ENCODE measurements at regions not wholly inside any gene's neighbourhood (a gene's known extent, or its start where the extent isn't known, plus 50 kb on each side); places are given as distances from the start of the nearest gene placed in this dataset.

DNA sequence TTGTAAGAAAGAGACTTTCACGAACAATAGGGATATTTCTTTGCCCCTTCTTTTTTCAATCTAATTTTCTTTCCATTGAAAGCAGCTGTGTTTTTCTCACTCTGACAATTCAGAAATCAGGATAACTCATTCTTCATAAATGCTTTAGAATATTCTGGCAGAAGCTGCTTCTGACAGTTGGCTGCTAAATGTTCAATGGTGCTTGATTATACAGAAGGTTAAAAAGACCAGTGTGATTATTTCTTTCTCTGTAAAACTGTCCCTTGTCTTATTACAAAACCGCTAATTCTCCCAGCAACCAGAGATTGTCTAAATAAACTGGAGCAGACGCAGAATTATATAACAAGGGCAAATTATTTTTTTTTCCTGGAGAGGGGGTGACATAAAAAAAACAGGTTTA lies 394.4 kb downstream of the SPRY2 start:
- Histone ChIP-seq H3K4me1 (ENCODE audit: insufficient read depth) (no peaks in the 10 kb centered on the region), H3K36me3 (ENCODE audit: insufficient read depth) (no peaks in the 10 kb centered on the region), H3K9me2 (ENCODE audit: insufficient read depth) (no peaks in the 10 kb centered on the region), H3K4me3 (no peak overlapping the region), H3K27ac (ENCODE audit: low read depth) (no peak overlapping the region), H3K27me3 (ENCODE audit: insufficient read depth) (no peaks in the 10 kb centered on the region), H4K20me1 (replicated peaks; ENCODE audit: insufficient read depth) (no peaks in the 10 kb centered on the region), H3K79me2 (replicated peaks; ENCODE audit: insufficient read depth) (no peaks in the 10 kb centered on the region), H3K4me2 (no peak overlapping the region), H2AFZ (no peak overlapping the region), H3F3A (replicated peaks; ENCODE audit: low read depth) (no peaks in the 10 kb centered on the region)
- Mint-ChIP-seq H3K4me3 (no peak overlapping the region), H3K4me1 (no peaks in the 10 kb centered on the region), H3K27ac (no peak overlapping the region), H3K27me3 (ENCODE audit: insufficient read depth, low read depth, poor library complexity) (no peaks in the 10 kb centered on the region), H3K36me3 (ENCODE audit: low read depth) (peaks cover 4% of the 10 kb centered on the region; the same call in 1 of the 3 replicates), H3K9me3 (peaks cover 2% of the 10 kb centered on the region; the same call in 2 of the 3 replicates)
- DNase-seq (ENCODE audit: low spot score) (no peak), ATAC-seq (no peak)
- TF ChIP-seq CREB1 (CRISPR knock-in tag; IDR thresholded peaks at IDR 0.05; ENCODE audit: low read depth) (no peak), REST (IDR thresholded peaks at IDR 0.05; ENCODE audit: unreplicated experiment) (no peak), JUNB (IDR thresholded peaks at IDR 0.05; ENCODE audit: unreplicated experiment) (no peak), EZH2 (IDR thresholded peaks at IDR 0.05; ENCODE audit: low read depth, unreplicated experiment) (no peak), EZH2phosphoT487 (IDR thresholded peaks at IDR 0.05; ENCODE audit: unreplicated experiment) (no peak), ZNF114 (CRISPR knock-in tag; IDR thresholded peaks at IDR 0.05) (no peak), STAT1 (IDR thresholded peaks at IDR 0.05; ENCODE audit: unreplicated experiment) (no peak), POLR2AphosphoS5 (IDR thresholded peaks at IDR 0.05; ENCODE audit: low read depth) (no peak), NANOG (IDR thresholded peaks at IDR 0.05; ENCODE audit: borderline replicate concordance) (no peak), ZNF331 (CRISPR knock-in tag; IDR thresholded peaks at IDR 0.05; ENCODE audit: low read depth) (no peak)
- TF ChIP-seq, protein P1, sequence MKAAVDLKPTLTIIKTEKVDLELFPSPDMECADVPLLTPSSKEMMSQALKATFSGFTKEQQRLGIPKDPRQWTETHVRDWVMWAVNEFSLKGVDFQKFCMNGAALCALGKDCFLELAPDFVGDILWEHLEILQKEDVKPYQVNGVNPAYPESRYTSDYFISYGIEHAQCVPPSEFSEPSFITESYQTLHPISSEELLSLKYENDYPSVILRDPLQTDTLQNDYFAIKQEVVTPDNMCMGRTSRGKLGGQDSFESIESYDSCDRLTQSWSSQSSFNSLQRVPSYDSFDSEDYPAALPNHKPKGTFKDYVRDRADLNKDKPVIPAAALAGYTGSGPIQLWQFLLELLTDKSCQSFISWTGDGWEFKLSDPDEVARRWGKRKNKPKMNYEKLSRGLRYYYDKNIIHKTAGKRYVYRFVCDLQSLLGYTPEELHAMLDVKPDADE (IDR thresholded peaks at IDR 0.05) = no peak
- TF ChIP-seq, protein P2, sequence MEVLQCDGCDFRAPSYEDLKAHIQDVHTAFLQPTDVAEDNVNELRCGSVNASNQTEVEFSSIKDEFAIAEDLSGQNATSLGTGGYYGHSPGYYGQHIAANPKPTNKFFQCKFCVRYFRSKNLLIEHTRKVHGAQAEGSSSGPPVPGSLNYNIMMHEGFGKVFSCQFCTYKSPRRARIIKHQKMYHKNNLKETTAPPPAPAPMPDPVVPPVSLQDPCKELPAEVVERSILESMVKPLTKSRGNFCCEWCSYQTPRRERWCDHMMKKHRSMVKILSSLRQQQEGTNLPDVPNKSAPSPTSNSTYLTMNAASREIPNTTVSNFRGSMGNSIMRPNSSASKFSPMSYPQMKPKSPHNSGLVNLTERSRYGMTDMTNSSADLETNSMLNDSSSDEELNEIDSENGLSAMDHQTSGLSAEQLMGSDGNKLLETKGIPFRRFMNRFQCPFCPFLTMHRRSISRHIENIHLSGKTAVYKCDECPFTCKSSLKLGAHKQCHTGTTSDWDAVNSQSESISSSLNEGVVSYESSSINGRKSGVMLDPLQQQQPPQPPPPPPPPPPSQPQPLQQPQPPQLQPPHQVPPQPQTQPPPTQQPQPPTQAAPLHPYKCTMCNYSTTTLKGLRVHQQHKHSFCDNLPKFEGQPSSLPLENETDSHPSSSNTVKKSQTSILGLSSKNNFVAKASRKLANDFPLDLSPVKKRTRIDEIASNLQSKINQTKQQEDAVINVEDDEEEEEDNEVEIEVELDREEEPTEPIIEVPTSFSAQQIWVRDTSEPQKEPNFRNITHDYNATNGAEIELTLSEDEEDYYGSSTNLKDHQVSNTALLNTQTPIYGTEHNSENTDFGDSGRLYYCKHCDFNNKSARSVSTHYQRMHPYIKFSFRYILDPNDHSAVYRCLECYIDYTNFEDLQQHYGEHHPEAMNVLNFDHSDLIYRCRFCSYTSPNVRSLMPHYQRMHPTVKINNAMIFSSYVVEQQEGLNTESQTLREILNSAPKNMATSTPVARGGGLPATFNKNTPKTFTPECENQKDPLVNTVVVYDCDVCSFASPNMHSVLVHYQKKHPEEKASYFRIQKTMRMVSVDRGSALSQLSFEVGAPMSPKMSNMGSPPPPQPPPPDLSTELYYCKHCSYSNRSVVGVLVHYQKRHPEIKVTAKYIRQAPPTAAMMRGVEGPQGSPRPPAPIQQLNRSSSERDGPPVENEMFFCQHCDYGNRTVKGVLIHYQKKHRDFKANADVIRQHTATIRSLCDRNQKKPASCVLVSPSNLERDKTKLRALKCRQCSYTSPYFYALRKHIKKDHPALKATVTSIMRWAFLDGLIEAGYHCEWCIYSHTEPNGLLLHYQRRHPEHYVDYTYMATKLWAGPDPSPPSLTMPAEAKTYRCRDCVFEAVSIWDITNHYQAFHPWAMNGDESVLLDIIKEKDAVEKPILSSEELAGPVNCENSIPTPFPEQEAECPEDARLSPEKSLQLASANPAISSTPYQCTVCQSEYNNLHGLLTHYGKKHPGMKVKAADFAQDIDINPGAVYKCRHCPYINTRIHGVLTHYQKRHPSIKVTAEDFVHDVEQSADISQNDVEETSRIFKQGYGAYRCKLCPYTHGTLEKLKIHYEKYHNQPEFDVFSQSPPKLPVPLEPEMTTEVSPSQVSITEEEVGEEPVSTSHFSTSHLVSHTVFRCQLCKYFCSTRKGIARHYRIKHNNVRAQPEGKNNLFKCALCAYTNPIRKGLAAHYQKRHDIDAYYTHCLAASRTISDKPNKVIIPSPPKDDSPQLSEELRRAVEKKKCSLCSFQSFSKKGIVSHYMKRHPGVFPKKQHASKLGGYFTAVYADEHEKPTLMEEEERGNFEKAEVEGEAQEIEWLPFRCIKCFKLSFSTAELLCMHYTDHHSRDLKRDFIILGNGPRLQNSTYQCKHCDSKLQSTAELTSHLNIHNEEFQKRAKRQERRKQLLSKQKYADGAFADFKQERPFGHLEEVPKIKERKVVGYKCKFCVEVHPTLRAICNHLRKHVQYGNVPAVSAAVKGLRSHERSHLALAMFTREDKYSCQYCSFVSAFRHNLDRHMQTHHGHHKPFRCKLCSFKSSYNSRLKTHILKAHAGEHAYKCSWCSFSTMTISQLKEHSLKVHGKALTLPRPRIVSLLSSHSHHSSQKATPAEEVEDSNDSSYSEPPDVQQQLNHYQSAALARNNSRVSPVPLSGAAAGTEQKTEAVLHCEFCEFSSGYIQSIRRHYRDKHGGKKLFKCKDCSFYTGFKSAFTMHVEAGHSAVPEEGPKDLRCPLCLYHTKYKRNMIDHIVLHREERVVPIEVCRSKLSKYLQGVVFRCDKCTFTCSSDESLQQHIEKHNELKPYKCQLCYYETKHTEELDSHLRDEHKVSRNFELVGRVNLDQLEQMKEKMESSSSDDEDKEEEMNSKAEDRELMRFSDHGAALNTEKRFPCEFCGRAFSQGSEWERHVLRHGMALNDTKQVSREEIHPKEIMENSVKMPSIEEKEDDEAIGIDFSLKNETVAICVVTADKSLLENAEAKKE (CRISPR knock-in tag; IDR thresholded peaks at IDR 0.05) = no peak
- TF ChIP-seq, protein P3, sequence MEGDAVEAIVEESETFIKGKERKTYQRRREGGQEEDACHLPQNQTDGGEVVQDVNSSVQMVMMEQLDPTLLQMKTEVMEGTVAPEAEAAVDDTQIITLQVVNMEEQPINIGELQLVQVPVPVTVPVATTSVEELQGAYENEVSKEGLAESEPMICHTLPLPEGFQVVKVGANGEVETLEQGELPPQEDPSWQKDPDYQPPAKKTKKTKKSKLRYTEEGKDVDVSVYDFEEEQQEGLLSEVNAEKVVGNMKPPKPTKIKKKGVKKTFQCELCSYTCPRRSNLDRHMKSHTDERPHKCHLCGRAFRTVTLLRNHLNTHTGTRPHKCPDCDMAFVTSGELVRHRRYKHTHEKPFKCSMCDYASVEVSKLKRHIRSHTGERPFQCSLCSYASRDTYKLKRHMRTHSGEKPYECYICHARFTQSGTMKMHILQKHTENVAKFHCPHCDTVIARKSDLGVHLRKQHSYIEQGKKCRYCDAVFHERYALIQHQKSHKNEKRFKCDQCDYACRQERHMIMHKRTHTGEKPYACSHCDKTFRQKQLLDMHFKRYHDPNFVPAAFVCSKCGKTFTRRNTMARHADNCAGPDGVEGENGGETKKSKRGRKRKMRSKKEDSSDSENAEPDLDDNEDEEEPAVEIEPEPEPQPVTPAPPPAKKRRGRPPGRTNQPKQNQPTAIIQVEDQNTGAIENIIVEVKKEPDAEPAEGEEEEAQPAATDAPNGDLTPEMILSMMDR (conservative IDR thresholded peaks at IDR 0.05; ENCODE audit: low read depth in 2 of 2) = no peak

Measured in GM23338 (cell line).